ENCODE measurements at regions not wholly inside any gene's neighbourhood (a gene's known extent, or its start where the extent isn't known, plus 50 kb on each side); places are given as distances from the start of the nearest gene placed in this dataset.

- TF ChIP-seq CTCF (IDR thresholded peaks at IDR 0.05) = no peak
- TF ChIP-seq POLR2A (IDR thresholded peaks at IDR 0.05) = no peak
Observed at GRCh38 chr9:106321394-106322180, 541.4 kb upstream of the ZNF462 start.
